SK-N-SH (cell line): ENCODE measurements at regions not wholly inside any gene's neighbourhood (a gene's known extent, or its start where the extent isn't known, plus 50 kb on each side); places are given as distances from the start of the nearest gene placed in this dataset.

Experiments used
- CTCF ChIA-PET: fragments of 300-600, 350-600 bp; formaldehyde crosslinking; extraction: SDS; loops from one replicate; lab custom pipeline; 2021; lab: Yijun Ruan, JAX
- POLR2A ChIA-PET: fragments of 350-600 bp; sonication (Branson Sonifier 250); formaldehyde crosslinking; extraction: SDS; loops from one replicate; lab custom pipeline; 2020; ENCODE audit warnings: antibody characterized with exemption, inconsistent platforms; lab: Yijun Ruan, JAX
- DNase-seq: peaks from one replicate; pipeline ENCODE4 v3.0.0; 2012
- H2AFZ ChIP-seq: fragments of 200-600 bp; sonication (generic); 2 replicates; pipeline ENCODE4 v1.8.1; 2016; ENCODE audit warnings: antibody characterized with exemption, mild to moderate bottlenecking, low read depth
- H3F3A ChIP-seq: fragments of 200-600 bp; sonication (generic); replicated peaks from 2 replicates; pipeline ENCODE3; 2016; ENCODE audit warnings: antibody characterized with exemption, mild to moderate bottlenecking; ENCODE audit not compliant: insufficient read depth
- H3K27ac ChIP-seq, 2 experiments: fragments of 200-500 bp in 1 of 2; fragments of 200-600 bp in 1 of 2; sonication (Bioruptor generic) in 1 of 2; sonication (generic), shearing (Covaris generic) in 1 of 2; 2 replicates each; pipeline versions ENCODE4 v1.5.1 to v1.6.1; 2014 to 2016; ENCODE audit warnings: low read depth in 2 of 2, inconsistent platforms in 1 of 2, low read length in 1 of 2, mild to moderate bottlenecking in 1 of 2, mixed read lengths in 1 of 2
- H3K27me3 ChIP-seq: fragments of 200-600 bp; sonication (generic), shearing (Covaris generic); 2 replicates; pipeline ENCODE4 v1.6.1; 2016; ENCODE audit warnings: mixed run types; ENCODE audit not compliant: insufficient read depth
- H3K36me3 ChIP-seq, 2 experiments: fragments of 200-500 bp in 1 of 2; fragments of 200-600 bp in 1 of 2; sonication (Bioruptor generic) in 1 of 2; sonication (generic) in 1 of 2; replicated peaks in 1 of 2; 2 replicates each; pipeline versions ENCODE3 to v1.5.1; 2014 to 2016; ENCODE audit warnings: low read length in 1 of 2, mild to moderate bottlenecking in 1 of 2; ENCODE audit not compliant: insufficient read depth in 2 of 2, control insufficient read depth in 1 of 2
- H3K4me1 ChIP-seq, 2 experiments: fragments of 200-500 bp in 1 of 2; fragments of 200-600 bp in 1 of 2; sonication (Bioruptor generic) in 1 of 2; sonication (generic), shearing (Covaris generic) in 1 of 2; 2 replicates each; pipeline versions ENCODE4 v1.5.1 to v1.6.1; 2014 to 2016; ENCODE audit warnings: low read depth in 1 of 2, low read length in 1 of 2, mixed run types in 1 of 2; ENCODE audit not compliant: insufficient read depth in 2 of 2, control insufficient read depth in 1 of 2
- H3K4me2 ChIP-seq: fragments of 200-600 bp; sonication (generic), shearing (Covaris generic); 2 replicates; pipeline ENCODE4 v1.6.1; 2017; ENCODE audit warnings: mixed run types
- H3K4me3 ChIP-seq, 2 experiments: fragments of 200-500 bp in 1 of 2; fragments of 200-600 bp in 1 of 2; sonication (Bioruptor generic) in 1 of 2; sonication (generic), shearing (Covaris generic) in 1 of 2; 2 replicates each; pipeline versions ENCODE4 v1.5.1 to v1.8.1; 2014 to 2016; ENCODE audit warnings: low read depth in 2 of 2, inconsistent platforms in 1 of 2, low read length in 1 of 2, mild to moderate bottlenecking in 1 of 2, mixed read lengths in 1 of 2, moderate library complexity in 1 of 2
- H3K79me2 ChIP-seq: fragments of 200-600 bp; sonication (generic); 2 replicates; pipeline ENCODE4 v1.8.1; 2017; ENCODE audit warnings: mild to moderate bottlenecking; ENCODE audit not compliant: insufficient read depth
- H3K9ac ChIP-seq: fragments of 200-600 bp; sonication (generic); 2 replicates; pipeline ENCODE4 v1.6.1; 2017; ENCODE audit warnings: mixed run types
- H3K9me2 ChIP-seq: fragments of 200-600 bp; sonication (generic); 2 replicates; pipeline ENCODE4 v1.6.1; 2017; ENCODE audit warnings: mixed run types
- H3K9me3 ChIP-seq: fragments of 200-600 bp; sonication (generic); 2 replicates; pipeline ENCODE4 v1.6.1; 2017; ENCODE audit warnings: mixed run types, mild to moderate bottlenecking, moderate library complexity
- H4K20me1 ChIP-seq: fragments of 200-600 bp; sonication (generic); 2 replicates; pipeline ENCODE4 v1.6.1; 2017; ENCODE audit warnings: mild to moderate bottlenecking, mixed run types; ENCODE audit not compliant: insufficient read depth
- CHD2 ChIP-seq: fragments of 150-350 bp; IDR thresholded peaks from 2 replicates; pipeline ENCODE4 v1.6.1; 2018; ENCODE audit warnings: low read length; ENCODE audit not compliant: partially characterized antibody
- EP300 ChIP-seq, 2 experiments: IDR thresholded peaks; 2 replicates each; pipeline versions ENCODE4 v1.4.0 to v1.6.1; 2012; ENCODE audit warnings: borderline replicate concordance in 1 of 2, low read depth in 1 of 2, low read length in 1 of 2
- EZH2phosphoT487 ChIP-seq: fragments of 200-600 bp; sonication (generic); IDR thresholded peaks from 2 replicates; pipeline ENCODE4 v1.6.1; 2017; ENCODE audit warnings: low read depth, mixed run types, mild to moderate bottlenecking, antibody characterized with exemption, moderate library complexity, borderline replicate concordance
- FOXM1 ChIP-seq: IDR thresholded peaks from 2 replicates; pipeline ENCODE4 v1.4.0; 2012; ENCODE audit warnings: low read depth, mild to moderate bottlenecking
- GATA2 ChIP-seq: sonication (generic); formaldehyde crosslinking; IDR thresholded peaks from 2 replicates; pipeline ENCODE4 v1.5.0; 2020; ENCODE audit warnings: mild to moderate bottlenecking, missing genetic modification reagents
- IRF3 ChIP-seq: fragments of 150-350 bp; IDR thresholded peaks from 2 replicates; pipeline ENCODE4 v1.6.1; 2016; ENCODE audit warnings: mild to moderate bottlenecking, low read depth, low read length
- JUND ChIP-seq: IDR thresholded peaks from 2 replicates; pipeline ENCODE4 v1.4.0; 2012
- MXI1 ChIP-seq: IDR thresholded peaks from 2 replicates; pipeline ENCODE4 v1.6.1; 2012; ENCODE audit warnings: mild to moderate bottlenecking, low read depth, low read length, improper control_type of control experiment
- NFIC ChIP-seq: IDR thresholded peaks from 2 replicates; pipeline ENCODE4 v1.4.0; 2012; ENCODE audit warnings: borderline replicate concordance
- NRF1 ChIP-seq: IDR thresholded peaks from 2 replicates; pipeline ENCODE4 v1.6.1; 2012; ENCODE audit warnings: low read depth, mild to moderate bottlenecking, low read length
- POLR2AphosphoS5 ChIP-seq: IDR thresholded peaks from 2 replicates; pipeline ENCODE4 v1.6.1; 2012; ENCODE audit warnings: low read depth, low read length
- RCOR1 ChIP-seq: fragments of 150-350 bp; IDR thresholded peaks from 2 replicates; pipeline ENCODE4 v1.6.1; 2017; ENCODE audit warnings: antibody characterized with exemption, low read length
- RFX5 ChIP-seq: IDR thresholded peaks from 2 replicates; pipeline ENCODE4 v1.6.1; 2012; ENCODE audit warnings: mild to moderate bottlenecking, improper control_type of control experiment, low read length
- RXRA ChIP-seq: IDR thresholded peaks from 2 replicates; pipeline ENCODE4 v1.4.0; 2012; ENCODE audit warnings: low read depth, mild to moderate bottlenecking, borderline replicate concordance
- SIN3A ChIP-seq: IDR thresholded peaks from 2 replicates; pipeline ENCODE4 v1.6.1; 2012; ENCODE audit warnings: low read depth, mild to moderate bottlenecking, low read length, moderate library complexity, borderline replicate concordance
- TAF1 ChIP-seq: IDR thresholded peaks from 2 replicates; pipeline ENCODE4 v1.6.1; 2012; ENCODE audit warnings: low read depth, mild to moderate bottlenecking, low read length, moderate library complexity, borderline replicate concordance
- TEAD4 ChIP-seq: IDR thresholded peaks from 2 replicates; pipeline ENCODE4 v1.4.0; 2012; ENCODE audit warnings: mild to moderate bottlenecking, borderline replicate concordance; ENCODE audit not compliant: insufficient read depth
- YY1 ChIP-seq: IDR thresholded peaks from 2 replicates; pipeline ENCODE4 v1.4.0; 2012; ENCODE audit warnings: low read depth, mild to moderate bottlenecking
- WGBS: methylation state at CpG from one replicate; pipeline ENCODE4 v1.1.6; 2017; ENCODE audit warnings: low lambda C conversion rate; 5-methylcytosine and 5-hydroxymethylcytosine counted together
- TF ChIP-seq, protein P1 (sequence below): IDR thresholded peaks from 2 replicates; pipeline ENCODE4 v1.4.0; 2012; ENCODE audit warnings: low read depth
- TF ChIP-seq, protein P2 (sequence below): fragments of 150-350 bp; IDR thresholded peaks from 2 replicates; pipeline ENCODE4 v1.6.1; 2017; ENCODE audit warnings: antibody characterized with exemption, low read length, low read depth, borderline replicate concordance
- TF ChIP-seq, protein P3 (sequence below): IDR thresholded peaks from 2 replicates; pipeline ENCODE4; 2012
- TF ChIP-seq, protein P4 (sequence below): fragments of 200-600 bp; sonication (generic); IDR thresholded peaks from 2 replicates; pipeline ENCODE4 v1.6.1; 2017; ENCODE audit warnings: antibody characterized with exemption, mild to moderate bottlenecking, moderate library complexity

- TF ChIP-seq EZH2phosphoT487: no peak
- no peak for TF ChIP-seq TAF1
- TF ChIP-seq NRF1: no peak
- TF ChIP-seq IRF3: no peak
- TF ChIP-seq JUND: no peak
- TF ChIP-seq, protein P1, sequence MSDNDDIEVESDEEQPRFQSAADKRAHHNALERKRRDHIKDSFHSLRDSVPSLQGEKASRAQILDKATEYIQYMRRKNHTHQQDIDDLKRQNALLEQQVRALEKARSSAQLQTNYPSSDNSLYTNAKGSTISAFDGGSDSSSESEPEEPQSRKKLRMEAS: no peak
- TF ChIP-seq YY1: no peak
These were observed 1253.7 kb upstream of the CDH8 start (continued) for GRCh38 chr16:63289834-63290460.

DNA sequence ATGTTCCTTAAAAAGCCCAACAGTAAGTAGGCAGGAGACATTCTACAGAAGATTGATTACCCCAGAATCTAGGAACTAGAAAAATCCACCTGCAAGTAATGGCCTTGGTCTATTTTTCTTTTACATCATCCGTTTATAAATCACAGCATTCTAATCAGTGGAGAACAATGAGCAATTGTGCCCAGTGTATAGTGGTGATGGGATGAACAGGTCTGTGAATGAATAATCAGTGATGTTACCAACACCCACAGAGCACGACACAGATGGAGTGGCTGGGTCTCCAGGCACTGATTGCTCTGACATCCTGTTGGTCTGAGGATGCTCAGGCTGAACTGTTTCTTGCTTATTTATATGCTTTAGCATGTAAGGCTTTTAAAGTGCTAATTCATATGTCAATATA is 1251.2 kb upstream of the CDH8 start:
- no peak overlapping the region for H3K4me3 ChIP-seq
- H3K4me1 ChIP-seq: no peaks in the 10 kb centered on the region
- H4K20me1 ChIP-seq: no peaks in the 10 kb centered on the region
- TF ChIP-seq NRF1 (no peak), RCOR1 (no peak), EP300 (IDR thresholded peaks at IDR 0.05; ENCODE audit: borderline replicate concordance in 1 of 2, low read depth in 1 of 2, low read length in 1 of 2) (no peak), MXI1 (no peak), RFX5 (no peak), NFIC (no peak), GATA2 (CRISPR knock-in tag) (no peak), SIN3A (no peak), FOXM1 (no peak), CHD2 (no peak), TEAD4 (no peak), TAF1 (no peak), RXRA (no peak), POLR2AphosphoS5 (no peak)
- TF ChIP-seq, protein P2, sequence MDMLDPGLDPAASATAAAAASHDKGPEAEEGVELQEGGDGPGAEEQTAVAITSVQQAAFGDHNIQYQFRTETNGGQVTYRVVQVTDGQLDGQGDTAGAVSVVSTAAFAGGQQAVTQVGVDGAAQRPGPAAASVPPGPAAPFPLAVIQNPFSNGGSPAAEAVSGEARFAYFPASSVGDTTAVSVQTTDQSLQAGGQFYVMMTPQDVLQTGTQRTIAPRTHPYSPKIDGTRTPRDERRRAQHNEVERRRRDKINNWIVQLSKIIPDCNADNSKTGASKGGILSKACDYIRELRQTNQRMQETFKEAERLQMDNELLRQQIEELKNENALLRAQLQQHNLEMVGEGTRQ: no peak
- TF ChIP-seq, protein P3, sequence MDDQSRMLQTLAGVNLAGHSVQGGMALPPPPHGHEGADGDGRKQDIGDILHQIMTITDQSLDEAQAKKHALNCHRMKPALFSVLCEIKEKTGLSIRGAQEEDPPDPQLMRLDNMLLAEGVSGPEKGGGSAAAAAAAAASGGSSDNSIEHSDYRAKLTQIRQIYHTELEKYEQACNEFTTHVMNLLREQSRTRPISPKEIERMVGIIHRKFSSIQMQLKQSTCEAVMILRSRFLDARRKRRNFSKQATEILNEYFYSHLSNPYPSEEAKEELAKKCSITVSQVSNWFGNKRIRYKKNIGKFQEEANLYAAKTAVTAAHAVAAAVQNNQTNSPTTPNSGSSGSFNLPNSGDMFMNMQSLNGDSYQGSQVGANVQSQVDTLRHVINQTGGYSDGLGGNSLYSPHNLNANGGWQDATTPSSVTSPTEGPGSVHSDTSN: no peak
- TF ChIP-seq, protein P1: no peak
- TF ChIP-seq, protein P4, sequence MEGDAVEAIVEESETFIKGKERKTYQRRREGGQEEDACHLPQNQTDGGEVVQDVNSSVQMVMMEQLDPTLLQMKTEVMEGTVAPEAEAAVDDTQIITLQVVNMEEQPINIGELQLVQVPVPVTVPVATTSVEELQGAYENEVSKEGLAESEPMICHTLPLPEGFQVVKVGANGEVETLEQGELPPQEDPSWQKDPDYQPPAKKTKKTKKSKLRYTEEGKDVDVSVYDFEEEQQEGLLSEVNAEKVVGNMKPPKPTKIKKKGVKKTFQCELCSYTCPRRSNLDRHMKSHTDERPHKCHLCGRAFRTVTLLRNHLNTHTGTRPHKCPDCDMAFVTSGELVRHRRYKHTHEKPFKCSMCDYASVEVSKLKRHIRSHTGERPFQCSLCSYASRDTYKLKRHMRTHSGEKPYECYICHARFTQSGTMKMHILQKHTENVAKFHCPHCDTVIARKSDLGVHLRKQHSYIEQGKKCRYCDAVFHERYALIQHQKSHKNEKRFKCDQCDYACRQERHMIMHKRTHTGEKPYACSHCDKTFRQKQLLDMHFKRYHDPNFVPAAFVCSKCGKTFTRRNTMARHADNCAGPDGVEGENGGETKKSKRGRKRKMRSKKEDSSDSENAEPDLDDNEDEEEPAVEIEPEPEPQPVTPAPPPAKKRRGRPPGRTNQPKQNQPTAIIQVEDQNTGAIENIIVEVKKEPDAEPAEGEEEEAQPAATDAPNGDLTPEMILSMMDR: no peak
- H3F3A ChIP-seq: no peaks in the 10 kb centered on the region
- no peak overlapping the region for H3K4me2 ChIP-seq
- no peak overlapping the region for H3K9ac ChIP-seq
- H2AFZ ChIP-seq: no peak overlapping the region
- no peak overlapping the region for H3K27ac ChIP-seq
- H3K9me2 ChIP-seq: no peaks in the 10 kb centered on the region
- no peak for DNase-seq
- H3K36me3 ChIP-seq: no peaks in the 10 kb centered on the region
- 61% methylated on average over 2 of the region's 2 CpGs for WGBS
- no peaks in the 10 kb centered on the region for H3K9me3 ChIP-seq
- ChIA-PET CTCF (no interaction called here), POLR2A (no interaction called here)
- no peaks in the 10 kb centered on the region for H3K27me3 ChIP-seq
- no peaks in the 10 kb centered on the region for H3K79me2 ChIP-seq
